Hematopoietic multipotent progenitor cell treated with erythropoietin and hydrocortisone succinate and interleukin-3 and kit ligand, for 4 days (in vitro differentiated cells): ENCODE measurements at regions not wholly inside any gene's neighbourhood (a gene's known extent, or its start where the extent isn't known, plus 50 kb on each side); places are given as distances from the start of the nearest gene placed in this dataset.
"Not testable (repeated sequence)": the region's sequence is repeated elsewhere in the genome, so short reads cannot be mapped to it uniquely, and the experiment has no call there.

Source experiments
- DNase-seq: peaks from one replicate; pipeline ENCODE4 v3.0.0-alpha.2; 2015

DNA sequence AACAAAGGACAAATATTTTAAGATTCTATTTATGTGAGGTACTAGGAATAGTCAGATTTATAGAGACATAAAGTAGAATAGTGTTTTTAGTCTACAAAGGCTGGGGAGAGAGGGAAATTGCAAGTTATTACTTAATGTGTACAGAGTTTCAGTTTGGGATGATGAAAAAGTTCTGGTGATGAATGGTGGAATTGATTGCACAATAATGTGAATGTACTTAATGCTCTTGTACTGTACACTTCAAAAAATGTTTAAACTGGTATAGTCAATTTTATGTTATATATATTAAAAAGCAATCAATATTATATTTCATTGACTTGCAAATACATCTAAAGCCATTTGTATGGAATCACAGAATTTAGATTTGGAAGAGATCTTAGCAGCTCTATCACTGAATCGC lies 213.4 kb downstream of the PPP1R3A start:
- no peak for DNase-seq

DNA sequence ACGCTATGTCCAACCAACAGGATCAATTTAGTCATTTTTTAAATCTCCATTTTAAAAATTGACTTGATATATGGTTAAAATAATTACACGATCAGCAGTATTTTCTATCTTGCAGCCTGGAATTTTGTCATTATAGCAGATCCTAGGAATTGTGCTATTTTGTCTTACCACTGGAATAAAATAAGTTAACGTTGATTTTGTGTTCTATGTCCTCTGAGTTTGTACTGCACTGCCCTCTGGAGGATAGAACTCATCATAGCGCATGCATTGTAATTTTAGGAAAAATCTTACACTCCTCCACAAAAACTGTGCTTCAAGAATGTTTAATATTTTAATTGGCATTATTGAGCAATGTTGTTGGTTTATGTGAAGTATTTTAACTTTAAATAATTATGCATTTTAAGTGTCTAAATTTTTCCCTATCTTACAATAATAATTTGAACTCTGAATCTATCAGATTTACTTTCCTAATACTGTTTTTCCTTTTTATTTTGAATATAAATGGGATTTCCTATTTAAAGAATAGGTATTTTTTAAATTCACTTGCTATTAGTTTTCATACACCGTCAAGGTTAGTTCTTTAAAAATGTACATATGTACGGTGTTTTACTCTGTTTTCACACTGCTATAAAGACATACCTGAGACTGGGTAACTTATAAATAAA lies 220.1 kb downstream of the PPP1R3A start:
- peak; percentile 48 for DNase-seq

DNA sequence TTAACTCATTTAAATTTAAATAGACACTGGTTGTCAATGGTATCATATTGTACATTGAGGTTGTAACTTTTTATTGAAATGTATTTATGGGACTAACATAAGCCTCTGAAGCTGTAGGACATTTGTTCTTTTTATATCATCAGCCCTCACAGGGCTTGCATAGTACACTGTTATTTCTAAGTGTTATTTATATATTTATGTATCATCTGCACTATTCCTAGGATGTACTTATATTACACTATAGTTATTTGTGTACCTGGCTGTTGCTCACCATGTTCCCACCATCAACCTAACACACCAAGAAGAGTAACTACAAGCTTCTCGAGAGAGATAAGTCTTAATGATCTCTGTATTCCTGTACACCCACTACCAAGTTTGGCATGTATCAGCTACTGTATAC lies 224.7 kb downstream of the PPP1R3A start:
- DNase-seq, result no peak

DNA sequence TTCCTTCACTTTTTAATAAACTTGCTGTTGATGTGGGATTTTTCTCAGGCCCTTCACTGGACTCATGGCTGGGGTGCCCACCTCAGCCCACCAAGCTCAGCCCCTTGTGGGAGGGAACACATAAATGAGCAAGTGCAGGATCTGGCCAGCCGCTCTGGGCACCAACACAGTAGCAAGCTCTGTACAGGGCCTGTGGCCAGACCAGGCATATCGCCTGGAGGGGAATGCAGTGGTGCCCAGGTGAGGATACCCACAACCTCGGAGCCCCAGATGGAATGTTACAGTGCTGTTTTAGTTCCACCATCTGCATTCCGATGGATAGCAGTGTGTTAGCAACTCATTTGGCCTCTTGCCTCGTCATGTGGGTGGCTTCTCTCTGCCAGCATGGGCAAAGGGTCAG lies 234.6 kb downstream of the PPP1R3A start:
- no peak for DNase-seq

DNA sequence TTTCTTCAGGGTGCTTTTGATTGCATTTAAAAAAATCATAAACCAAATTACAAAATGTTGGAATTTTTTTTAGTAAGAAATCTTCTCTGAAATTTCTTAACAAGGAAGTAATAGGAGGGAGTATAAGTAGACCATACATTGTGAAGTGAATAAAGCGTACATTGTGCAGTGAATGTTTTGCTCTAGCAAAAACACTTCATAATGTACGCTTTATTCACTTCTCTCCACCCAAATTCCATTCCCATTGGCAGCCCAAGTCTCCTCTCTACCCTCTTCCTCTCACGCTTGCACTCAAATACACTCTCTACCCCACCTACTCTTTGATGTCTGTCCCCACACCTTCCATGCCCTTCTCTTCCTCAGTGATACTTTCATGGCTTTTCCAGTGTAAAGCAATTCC lies 241.0 kb downstream of the PPP1R3A start:
- DNase-seq, result no peak

DNA sequence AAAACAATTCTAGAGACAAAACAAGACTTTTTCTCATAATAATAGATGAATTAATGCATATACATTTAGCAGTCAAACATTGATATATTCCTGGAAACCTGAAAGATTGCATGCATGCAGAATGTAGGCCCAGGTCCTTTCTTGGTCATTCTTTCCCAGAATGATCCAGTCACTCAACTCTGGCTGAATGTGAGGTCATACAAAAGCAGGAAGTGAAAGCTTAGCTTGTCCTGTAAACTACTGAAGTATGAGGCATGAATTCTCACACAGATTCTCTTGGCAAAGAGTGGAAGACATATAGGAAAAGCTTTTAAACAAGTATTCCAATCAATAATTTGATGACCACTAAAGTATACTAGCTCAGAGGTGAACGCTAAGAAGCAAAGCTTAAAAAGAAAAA lies 253.9 kb downstream of the PPP1R3A start:
- no peak for DNase-seq

DNA sequence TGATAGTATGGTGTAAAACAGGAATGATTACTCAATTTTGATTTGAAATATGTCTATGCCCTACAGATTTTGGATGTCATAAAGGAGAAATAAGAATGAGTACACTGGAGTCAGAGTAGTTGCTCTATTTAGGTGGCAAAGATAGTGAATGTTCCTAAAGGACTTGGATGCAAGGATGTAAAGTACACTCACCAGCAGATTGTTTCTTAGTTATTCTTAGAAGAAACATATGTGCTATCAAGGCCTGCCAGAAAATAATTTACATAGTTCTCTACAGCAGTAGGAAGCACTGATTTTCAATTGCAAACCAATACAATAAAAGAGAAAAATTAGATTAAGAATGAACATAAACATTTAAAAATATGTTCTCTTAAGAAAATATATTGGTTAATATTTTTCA lies 259.4 kb downstream of the PPP1R3A start:
- no peak for DNase-seq

DNA sequence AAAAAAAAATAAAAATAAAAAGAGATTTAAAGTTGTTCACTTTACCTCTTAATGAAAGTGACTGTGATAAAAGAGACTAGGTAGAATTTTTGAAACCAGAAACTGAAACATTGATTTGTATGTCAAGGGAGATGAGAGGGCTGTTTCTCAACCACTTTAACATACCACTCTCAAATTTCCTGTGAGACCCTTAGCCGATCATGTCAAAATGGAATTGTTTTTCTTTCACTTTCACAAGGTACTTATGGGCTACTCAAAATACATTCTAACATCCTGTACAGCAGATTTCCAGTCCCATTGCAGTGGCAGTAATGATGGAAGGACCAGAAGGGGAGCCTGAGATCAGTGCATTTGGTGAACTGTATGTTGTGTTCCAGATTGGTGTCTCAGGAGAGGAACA lies 261.2 kb downstream of the PPP1R3A start:
- DNase-seq, result no peak

DNA sequence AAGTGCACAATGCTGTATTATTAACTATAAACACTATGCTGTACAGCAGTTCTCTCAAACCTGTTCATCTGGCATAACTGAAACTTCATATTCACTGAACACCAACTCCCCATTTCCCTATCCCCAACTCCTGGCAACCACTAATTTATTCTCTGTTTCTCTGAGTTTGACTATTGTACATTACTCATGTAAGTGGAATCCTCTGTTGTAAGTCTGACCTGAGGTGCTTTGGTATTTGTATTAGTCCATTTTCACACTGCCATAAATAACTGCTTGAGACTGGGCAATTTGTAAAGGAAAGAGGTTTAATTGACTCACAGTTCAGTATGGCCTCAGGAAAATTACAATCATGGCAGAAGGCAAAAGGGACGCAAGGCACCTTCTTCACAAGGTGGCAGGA lies 266.3 kb downstream of the PPP1R3A start:
- DNase-seq, result no peak

DNA sequence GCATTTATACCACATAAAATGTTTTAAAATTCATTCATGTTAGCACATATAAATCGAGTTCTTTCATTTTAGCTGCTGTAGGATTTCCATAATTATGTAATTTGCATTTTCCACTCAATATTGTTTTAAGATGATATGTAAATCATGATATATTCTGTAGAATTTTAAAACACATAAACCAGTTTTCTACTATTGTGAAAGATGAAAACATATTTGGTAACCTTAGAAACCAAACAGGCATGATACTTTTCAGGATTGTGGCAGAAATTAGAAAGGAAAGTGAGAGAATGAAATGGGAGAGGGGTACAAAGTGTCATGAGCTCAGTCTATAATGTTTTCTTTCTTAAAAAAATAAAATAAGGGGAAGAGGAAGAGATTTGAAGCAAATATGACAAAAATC lies 269.3 kb downstream of the PPP1R3A start:
- no peak for DNase-seq

DNA sequence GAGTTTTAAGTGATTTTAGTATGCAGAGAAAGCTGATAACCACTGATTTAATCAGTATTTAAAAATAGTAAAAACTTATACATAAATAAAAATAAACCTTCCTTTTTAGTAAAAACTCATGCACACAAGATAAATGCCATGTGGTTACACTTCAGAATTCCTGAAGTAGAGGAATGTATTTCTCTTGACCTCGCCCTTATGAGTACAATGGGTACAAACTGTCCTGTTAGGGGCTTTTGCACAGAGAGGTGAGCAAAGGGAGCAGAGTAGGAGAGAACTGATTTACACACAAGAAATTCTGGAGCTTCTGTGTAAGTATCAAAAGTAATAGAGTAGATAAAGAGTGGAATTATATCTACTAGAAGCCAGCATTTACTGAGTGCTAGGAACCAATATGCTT lies 279.6 kb downstream of the PPP1R3A start:
- DNase-seq, result no peak

DNA sequence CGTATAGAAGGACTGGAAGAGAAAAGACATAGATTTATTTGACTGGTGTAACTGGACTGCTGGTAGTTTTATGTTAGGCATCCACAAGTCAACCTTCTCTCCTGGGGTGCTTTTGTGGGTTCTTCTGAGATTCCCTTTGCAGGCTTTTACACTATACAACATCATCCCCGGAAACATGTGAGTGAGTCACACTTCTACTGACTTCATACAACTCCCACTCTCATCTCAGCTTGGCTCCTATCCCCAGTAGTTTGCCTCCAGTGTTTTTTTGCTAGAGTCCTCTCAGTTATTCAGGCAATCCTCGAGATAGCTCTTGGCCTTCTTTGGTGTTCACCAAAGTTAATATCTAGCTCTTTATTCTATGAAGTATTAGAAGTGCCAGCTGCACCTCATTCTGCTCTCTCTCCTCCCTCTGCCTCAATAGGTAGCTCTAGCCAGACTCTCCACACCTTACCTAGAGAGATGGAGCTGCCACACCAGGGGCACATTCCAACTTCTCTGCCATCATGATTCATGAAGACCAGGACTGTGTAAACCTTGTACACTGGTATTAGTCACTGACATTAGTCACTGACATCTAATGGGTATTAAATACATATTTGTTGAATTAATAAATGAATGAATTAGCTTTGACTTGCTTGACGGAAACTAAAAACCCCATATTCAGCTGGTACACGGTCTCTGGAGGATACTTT lies 281.9 kb downstream of the PPP1R3A start:
- no peak for DNase-seq

DNA sequence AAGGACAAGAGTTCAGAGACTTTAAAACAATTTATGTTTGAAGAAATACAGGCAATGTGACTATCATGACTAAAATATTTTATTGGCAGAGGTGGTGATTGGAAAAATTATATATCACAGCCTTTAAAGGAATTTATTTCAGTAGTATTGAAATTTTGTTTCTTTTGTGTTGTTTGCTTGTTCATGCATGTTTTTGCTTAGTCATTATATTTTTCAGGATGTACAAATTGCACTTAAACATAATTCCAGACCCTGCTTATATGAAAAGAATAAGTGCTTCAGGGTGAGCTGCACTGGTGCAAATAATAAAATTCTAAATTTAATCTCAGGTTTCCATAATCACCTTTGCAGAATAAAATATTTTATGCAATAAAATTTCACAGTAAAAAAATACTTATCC lies 283.3 kb downstream of the PPP1R3A start:
- no peak for DNase-seq

DNA sequence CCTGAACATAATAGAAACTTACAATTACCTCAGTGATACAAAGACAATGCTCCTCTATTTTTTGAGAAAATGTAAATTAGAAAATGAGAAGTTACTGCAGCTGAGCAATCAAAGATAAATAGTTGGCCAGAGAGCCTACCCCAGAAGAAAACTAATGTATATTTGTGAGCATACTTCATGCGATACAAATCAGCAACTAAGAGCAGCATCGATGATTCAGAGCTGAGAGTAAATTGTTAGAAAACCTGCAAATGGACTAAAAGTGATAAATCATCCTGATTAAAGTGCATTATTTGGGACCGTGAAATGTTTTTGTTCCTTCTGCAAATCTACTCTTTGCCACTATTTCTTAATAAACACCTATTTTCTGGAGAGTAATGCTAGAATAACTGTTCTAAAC lies 285.7 kb downstream of the PPP1R3A start:
- DNase-seq, result no peak

DNA sequence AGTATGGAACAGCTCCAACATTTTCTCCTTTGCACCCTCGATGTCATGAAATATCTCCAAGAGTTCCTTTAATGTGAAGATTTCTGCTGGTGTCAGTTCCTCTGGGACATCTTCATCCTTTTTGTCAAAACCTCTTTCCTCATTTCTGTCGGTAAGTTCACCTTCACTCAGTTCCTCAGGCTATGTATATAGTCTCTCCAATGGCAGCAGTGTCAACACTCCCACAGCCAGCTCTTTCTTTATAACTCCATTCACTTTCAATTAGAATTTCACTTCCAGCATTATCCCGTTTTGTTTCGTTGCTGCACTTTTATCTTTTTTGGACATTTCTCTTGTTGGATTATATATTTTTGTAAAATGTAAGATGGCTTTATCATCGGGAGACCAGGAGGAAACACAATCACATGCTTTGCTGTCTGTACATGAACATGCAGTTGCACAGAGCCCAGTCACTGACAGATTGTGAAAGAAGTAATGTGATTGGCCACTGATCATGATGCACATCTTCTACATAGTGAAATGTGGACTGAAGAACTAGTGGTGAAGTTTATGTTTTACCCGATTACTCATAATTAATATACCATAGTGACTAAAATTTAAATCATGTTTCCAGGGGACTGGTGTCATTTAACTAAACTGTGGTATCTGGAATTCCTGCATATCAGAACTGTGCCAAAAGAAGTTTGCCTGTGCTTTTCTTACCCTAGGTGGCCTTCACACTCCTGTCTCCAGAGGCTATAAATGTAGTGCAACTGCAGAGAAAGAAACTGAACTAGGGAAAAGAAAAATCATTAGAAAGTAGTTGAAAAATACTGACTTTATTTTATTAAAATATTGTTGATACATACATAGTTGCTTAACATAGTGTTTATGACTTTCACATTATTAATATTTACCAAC lies 289.6 kb downstream of the PPP1R3A start:
- DNase-seq, result no peak

DNA sequence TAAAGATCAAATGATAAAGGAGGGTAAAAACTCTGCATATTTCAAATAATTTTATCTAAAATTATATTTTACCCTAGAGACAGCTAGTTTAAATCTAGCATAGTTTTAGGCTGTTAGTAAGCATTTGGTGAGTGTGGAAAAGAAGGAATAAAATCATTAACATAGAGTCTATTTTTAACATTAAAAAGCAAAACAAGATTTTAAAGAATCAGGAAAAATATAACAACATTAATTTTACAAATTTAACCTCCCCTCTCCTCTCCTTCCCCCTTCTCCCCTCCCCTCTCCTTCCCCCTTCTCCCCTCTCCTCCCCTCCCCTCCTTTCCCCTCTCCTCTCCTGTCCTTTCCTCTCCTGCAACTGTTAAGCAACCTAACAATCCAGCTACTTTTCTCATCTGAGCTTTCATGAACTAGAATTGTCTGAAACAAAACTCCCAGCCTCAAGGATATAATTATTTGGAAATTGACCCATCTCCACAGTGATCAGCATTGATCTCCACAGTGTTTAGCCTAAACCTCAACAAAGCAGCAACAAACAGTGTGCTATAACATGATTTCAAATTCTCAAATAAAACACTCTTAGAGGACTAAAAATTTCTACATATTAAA lies 293.2 kb downstream of the PPP1R3A start:
- no peak for DNase-seq

DNA sequence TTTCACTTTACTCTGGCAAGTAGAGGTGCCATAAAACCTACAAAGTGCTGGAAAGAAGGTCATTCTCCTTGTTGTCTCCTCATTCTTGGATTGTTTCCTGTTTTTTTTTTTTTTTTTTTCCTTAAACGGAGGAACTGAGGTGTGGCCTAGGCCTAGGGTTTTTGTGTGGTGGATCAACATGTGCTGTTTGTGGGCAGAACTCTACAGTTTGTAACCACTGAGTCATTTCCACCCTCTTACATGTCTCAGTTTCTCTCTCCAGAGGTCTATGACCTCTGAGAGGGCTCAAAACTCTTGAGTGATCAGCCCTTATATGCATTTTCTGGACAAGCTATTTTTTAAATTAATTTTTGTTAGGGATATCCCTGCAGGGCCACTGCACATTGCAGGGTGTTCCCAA lies 296.0 kb downstream of the PPP1R3A start:
- no peak for DNase-seq

DNA sequence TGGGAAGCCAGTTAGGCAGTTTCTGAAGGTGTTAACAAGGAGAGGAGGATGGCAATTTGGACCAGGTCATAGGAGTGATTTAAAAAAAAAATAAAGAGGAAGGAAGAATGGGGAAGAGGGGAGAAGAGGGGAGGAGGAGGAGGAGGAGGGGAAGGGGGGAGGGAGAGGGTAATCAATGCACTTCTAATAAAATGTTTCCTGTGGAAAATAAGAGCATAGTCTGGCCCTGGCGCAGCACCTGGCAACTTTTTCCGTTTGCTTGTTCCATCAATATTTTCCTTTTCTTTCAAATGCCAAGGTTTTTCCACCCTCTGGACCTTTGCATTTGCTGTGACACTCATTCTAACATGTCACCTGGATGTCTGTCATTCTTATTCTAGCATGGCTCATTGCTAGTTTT lies 308.2 kb downstream of the PPP1R3A start:
- DNase-seq, result no peak

DNA sequence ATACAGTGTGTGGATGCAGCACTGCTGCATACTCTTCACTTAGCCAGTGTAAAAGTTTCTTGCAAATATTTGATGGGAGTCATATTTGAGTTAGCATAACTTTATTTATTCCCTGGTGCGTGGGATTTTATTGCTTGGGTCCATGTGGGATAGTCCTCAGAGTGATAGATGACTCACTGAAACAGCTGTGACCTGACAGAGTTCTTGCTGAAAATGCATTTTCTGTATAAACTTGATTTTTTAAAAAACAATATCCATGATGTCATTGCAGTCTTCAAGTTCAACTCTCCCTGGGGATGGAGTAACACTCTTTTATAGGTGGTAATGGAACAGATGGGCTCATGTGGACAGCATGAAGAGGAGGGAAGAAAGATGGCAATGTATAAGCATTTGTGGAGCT lies 310.0 kb downstream of the PPP1R3A start:
- no peak for DNase-seq

DNA sequence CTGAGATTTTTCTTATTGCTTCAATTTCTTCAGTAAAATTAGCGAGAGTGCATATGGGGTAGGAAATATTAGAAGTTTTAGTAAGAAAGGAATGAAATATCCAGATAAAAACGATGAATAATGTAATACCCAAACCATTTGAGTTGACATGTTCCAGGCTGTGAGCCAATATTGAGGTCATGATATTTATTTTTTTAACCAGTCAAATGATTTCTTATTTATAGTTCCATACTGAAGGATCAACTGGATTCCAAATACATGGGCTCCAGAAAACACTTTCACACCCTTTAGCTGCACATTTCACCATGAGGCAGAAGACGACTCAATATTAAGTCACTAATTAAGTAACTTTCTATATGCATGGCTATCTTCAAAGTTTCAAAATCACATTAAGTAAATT lies 312.5 kb downstream of the PPP1R3A start:
- DNase-seq, result no peak

DNA sequence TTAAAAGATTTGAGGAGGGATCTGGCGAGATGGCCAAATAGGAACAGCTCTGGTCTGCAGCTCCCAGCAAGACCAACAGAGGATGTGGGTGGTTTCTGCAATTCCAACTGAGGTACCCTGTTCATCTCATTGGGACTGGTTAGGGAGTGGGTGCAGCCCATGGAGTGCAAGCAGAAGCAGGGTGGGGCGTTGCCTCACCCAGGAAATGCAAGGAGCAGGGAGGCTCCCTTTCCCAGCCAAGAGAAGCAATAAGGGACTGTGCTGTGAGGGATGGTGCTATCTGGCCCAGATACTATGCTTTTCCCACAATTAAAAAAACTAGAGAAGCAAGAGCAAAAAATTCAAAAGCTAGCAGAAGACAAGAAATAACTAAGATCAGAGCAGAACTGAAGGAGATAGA lies 318.4 kb downstream of the PPP1R3A start:
- not testable (repeated sequence) for DNase-seq

DNA sequence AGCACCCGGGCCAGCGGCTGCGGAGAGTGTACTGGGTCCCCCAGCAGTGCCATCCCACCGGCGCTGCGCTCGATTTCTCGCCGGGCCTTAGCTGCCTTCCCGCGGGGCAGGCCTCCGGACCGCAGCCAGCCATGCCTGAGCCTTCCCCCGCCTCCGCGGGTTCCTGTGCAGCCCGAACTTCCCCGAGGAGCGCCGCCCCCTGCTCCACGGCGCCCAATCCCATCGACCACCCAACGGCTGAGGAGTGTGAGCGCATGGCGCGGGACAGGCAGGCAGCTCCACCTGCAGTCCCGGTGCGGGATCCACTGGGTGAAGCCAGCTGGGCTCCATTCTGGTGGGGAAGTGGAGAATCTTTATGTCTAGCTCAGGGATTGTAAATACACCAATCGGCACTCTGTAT lies 325.4 kb downstream of the PPP1R3A start:
- not testable (repeated sequence) for DNase-seq

DNA sequence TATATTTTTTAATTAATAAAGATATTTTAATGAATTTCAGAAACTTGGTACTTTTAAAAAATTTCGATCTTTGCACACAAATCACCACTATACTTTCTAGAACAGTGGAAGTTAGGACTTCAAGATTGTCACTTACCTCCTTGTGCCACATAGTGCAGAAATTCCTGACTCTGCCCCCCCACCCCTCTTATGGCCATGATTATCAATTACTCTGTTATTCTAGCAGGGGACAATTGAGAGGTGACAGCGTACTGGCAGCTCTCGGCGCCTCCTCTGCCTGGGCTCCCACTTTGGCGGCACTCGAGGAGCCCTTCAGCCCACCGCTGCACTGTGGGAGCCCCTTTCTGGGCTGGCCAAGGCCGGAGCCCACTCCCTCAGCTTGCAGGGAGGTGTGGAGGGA lies 325.9 kb downstream of the PPP1R3A start:
- DNase-seq, result not testable (repeated sequence)

DNA sequence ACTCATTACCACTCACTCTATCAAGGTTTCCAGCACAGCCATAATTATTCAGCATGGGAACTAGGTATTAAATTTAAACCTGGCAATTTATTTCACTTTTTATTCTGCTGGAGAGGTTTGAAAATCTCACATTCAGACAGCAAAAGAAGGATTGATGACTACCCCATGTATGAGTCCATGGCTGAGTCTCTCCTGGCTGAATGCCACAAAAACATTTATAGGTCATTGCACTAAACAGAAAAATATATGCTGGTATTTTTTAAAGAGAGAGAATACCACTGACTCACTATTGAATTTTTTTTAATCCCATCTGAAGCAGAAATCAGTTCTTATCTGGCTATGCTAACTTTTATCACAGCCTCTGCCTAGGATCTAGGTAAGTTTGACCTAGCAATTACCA lies 336.3 kb downstream of the PPP1R3A start:
- no peak for DNase-seq
